NCI-H748 (cell line): ENCODE measurements at regions not wholly inside any gene's neighbourhood (a gene's known extent, or its start where the extent isn't known, plus 50 kb on each side); places are given as distances from the start of the nearest gene placed in this dataset.

Experiments
- DNase-seq: peaks from one replicate; lab custom pipeline; 2025; ENCODE audit not compliant: unreplicated experiment; lab: John Stamatoyannopoulos, UW

GRCh38 chrX:9191392-9191791 is 157.5 kb upstream of the FAM9B start:
- no peak for DNase-seq

- DNase-seq = peak; percentile 54
Observed at GRCh38 chrX:9195199-9195880, 161.4 kb upstream of the FAM9B start.

GRCh38 chrX:9196961-9197640 is 163.2 kb upstream of the FAM9B start:
- no peak for DNase-seq

GRCh38 chrX:9204560-9204959 is 170.6 kb upstream of the FAM9B start:
- DNase-seq = no peak

- no peak for DNase-seq
Observed at GRCh38 chrX:9205599-9206223, 171.8 kb upstream of the FAM9B start.

- no peak for DNase-seq
Observed at GRCh38 chrX:9207142-9207541, 173.2 kb upstream of the FAM9B start.

- DNase-seq = no peak
Observed at GRCh38 chrX:9211269-9211668, 177.3 kb upstream of the FAM9B start.

GRCh38 chrX:9221781-9222180 is 187.9 kb upstream of the FAM9B start:
- no peak for DNase-seq

- no peak for DNase-seq
Observed at GRCh38 chrX:9222299-9222698, 188.4 kb upstream of the FAM9B start.

GRCh38 chrX:9227276-9227675 is 193.3 kb upstream of the FAM9B start:
- no peak for DNase-seq

- no peak for DNase-seq
Observed at GRCh38 chrX:9231491-9231890, 197.6 kb upstream of the FAM9B start.

GRCh38 chrX:9233141-9233540 is 199.2 kb upstream of the FAM9B start:
- DNase-seq = no peak

GRCh38 chrX:9234315-9234714 is 200.4 kb upstream of the FAM9B start:
- no peak for DNase-seq

- DNase-seq = no peak
Observed at GRCh38 chrX:9235722-9236121, 201.8 kb upstream of the FAM9B start.

GRCh38 chrX:9240956-9241355 is 207.0 kb upstream of the FAM9B start:
- DNase-seq = no peak

- DNase-seq = no peak
Observed at GRCh38 chrX:9241427-9241826, 207.5 kb upstream of the FAM9B start.

GRCh38 chrX:9249051-9249846 is 215.3 kb upstream of the FAM9B start:
- no peak for DNase-seq

- no peak for DNase-seq
Observed at GRCh38 chrX:9252182-9252581, 212.7 kb upstream of the TBL1X start.

GRCh38 chrX:9253211-9253610 is 211.6 kb upstream of the TBL1X start:
- no peak for DNase-seq

- no peak for DNase-seq
Observed at GRCh38 chrX:9257718-9258420, 207.0 kb upstream of the TBL1X start.
